H9 (cell line): ENCODE measurements at regions not wholly inside any gene's neighbourhood (a gene's known extent, or its start where the extent isn't known, plus 50 kb on each side); places are given as distances from the start of the nearest gene placed in this dataset.

Source experiments
- DNase-seq: peaks from one replicate; pipeline ENCODE4 v3.0.0-alpha.2; 2017
- H2AFZ ChIP-seq: one replicate; pipeline ENCODE4 v1.6.1; 2013; ENCODE audit warnings: mild to moderate bottlenecking, low read length, control low read depth, moderate library complexity
- H2AK5ac ChIP-seq: 2 replicates; pipeline ENCODE4 v1.6.1; 2013; ENCODE audit warnings: low read length, control low read depth, mixed read lengths; ENCODE audit not compliant: insufficient read length
- H2BK120ac ChIP-seq: one replicate; pipeline ENCODE4 v1.6.1; 2013; ENCODE audit warnings: low read depth, mild to moderate bottlenecking, low read length, control low read depth, inconsistent platforms; ENCODE audit not compliant: poor library complexity, severe bottlenecking
- H2BK12ac ChIP-seq: 2 replicates; pipeline ENCODE4 v1.6.1; 2013; ENCODE audit warnings: low read length, control low read depth, mixed read lengths, low read depth; ENCODE audit not compliant: insufficient read length
- H2BK15ac ChIP-seq: 2 replicates; pipeline ENCODE4 v1.6.1; 2013; ENCODE audit warnings: low read depth, low read length, control low read depth
- H2BK20ac ChIP-seq: one replicate; pipeline ENCODE4 v1.6.1; 2013; ENCODE audit warnings: low read depth, mild to moderate bottlenecking, low read length, control low read depth, inconsistent platforms; ENCODE audit not compliant: poor library complexity, severe bottlenecking
- H2BK5ac ChIP-seq: 2 replicates; pipeline ENCODE4 v1.6.1; 2013; ENCODE audit warnings: low read length, control low read depth, mixed read lengths; ENCODE audit not compliant: insufficient read length
- H3K14ac ChIP-seq: 2 replicates; pipeline ENCODE4 v1.6.1; 2013; ENCODE audit warnings: low read length, control low read depth; ENCODE audit not compliant: insufficient read depth
- H3K18ac ChIP-seq: 2 replicates; pipeline ENCODE4 v1.6.1; 2013; ENCODE audit warnings: low read depth, mild to moderate bottlenecking, mixed read lengths, low read length, control low read depth; ENCODE audit not compliant: insufficient read length
- H3K23ac ChIP-seq: 2 replicates; pipeline ENCODE4 v1.6.1; 2013; ENCODE audit warnings: low read length, control low read depth, mixed read lengths, low read depth; ENCODE audit not compliant: insufficient read length
- H3K23me2 ChIP-seq: 2 replicates; pipeline ENCODE4 v1.6.1; 2013; ENCODE audit warnings: low read depth, mild to moderate bottlenecking, mixed read lengths, low read length, control low read depth; ENCODE audit not compliant: insufficient read length, poor library complexity, severe bottlenecking
- H3K27ac ChIP-seq: 2 replicates; pipeline ENCODE4 v1.5.1; 2013; ENCODE audit warnings: low read length, control low read depth, mixed read lengths, low read depth; ENCODE audit not compliant: insufficient read length
- H3K27me3 ChIP-seq: 2 replicates; pipeline ENCODE4 v1.6.1; 2013; ENCODE audit warnings: low read length, control low read depth, inconsistent platforms; ENCODE audit not compliant: insufficient read depth
- H3K4ac ChIP-seq: 2 replicates; pipeline ENCODE4 v1.6.1; 2013; ENCODE audit warnings: low read depth, mild to moderate bottlenecking, control low read depth, inconsistent platforms, low read length, moderate library complexity
- H3K4me1 ChIP-seq: 2 replicates; pipeline ENCODE4 v1.6.1; 2013; ENCODE audit warnings: low read length, control low read depth, inconsistent platforms; ENCODE audit not compliant: insufficient read depth
- H3K4me2 ChIP-seq: 2 replicates; pipeline ENCODE4 v1.6.1; 2013; ENCODE audit warnings: low read length, control low read depth, mixed read lengths; ENCODE audit not compliant: insufficient read length, insufficient read depth
- H3K56ac ChIP-seq: 2 replicates; pipeline ENCODE4 v1.6.1; 2013; ENCODE audit warnings: low read depth, mild to moderate bottlenecking, mixed read lengths, low read length, control low read depth; ENCODE audit not compliant: insufficient read length
- H3K79me1 ChIP-seq: 2 replicates; pipeline ENCODE4 v1.6.1; 2013; ENCODE audit warnings: low read depth, mild to moderate bottlenecking, moderate library complexity, low read length, control low read depth, inconsistent platforms; ENCODE audit not compliant: insufficient read depth, poor library complexity, severe bottlenecking
- H3K79me2 ChIP-seq: 2 replicates; pipeline ENCODE4 v1.6.1; 2013; ENCODE audit warnings: low read length, control low read depth, inconsistent platforms; ENCODE audit not compliant: insufficient read depth
- H3K9ac ChIP-seq: 2 replicates; pipeline ENCODE4 v1.6.1; 2013; ENCODE audit warnings: low read length, control low read depth, mixed read lengths; ENCODE audit not compliant: insufficient read length; ENCODE audit errors: extremely low read depth
- H3K9me3 ChIP-seq: one replicate; pipeline ENCODE4 v1.6.1; 2013; ENCODE audit warnings: low read depth, low read length, inconsistent platforms; ENCODE audit not compliant: control insufficient read depth
- H3T11ph ChIP-seq: one replicate; pipeline ENCODE4 v1.6.1; 2013; ENCODE audit warnings: mild to moderate bottlenecking, low read length, control low read depth, inconsistent platforms
- H4K20me1 ChIP-seq: one replicate; pipeline ENCODE4 v1.6.1; 2013; ENCODE audit not compliant: control insufficient read depth, insufficient read length, insufficient read depth
- H4K5ac ChIP-seq: 2 replicates; pipeline ENCODE4 v1.6.1; 2013; ENCODE audit warnings: low read depth, mild to moderate bottlenecking, mixed read lengths, low read length, control low read depth; ENCODE audit not compliant: insufficient read length
- H4K8ac ChIP-seq: replicated peaks from 2 replicates; pipeline ENCODE4 v1.6.1; 2013; ENCODE audit warnings: low read length, control low read depth, mixed read lengths, low read depth; ENCODE audit not compliant: insufficient read length
- H4K91ac ChIP-seq: 2 replicates; pipeline ENCODE4 v1.6.1; 2013; ENCODE audit warnings: low read depth, mild to moderate bottlenecking, moderate library complexity, mixed read lengths, low read length, control low read depth; ENCODE audit not compliant: insufficient read length
- H3K27ac Mint-ChIP-seq, 3 experiments: 2 replicates in 2 of 3; 3 replicates in 1 of 3; pipeline ENCODE4 v1.8.0; 2020 to 2021; ENCODE audit warnings: mixed read lengths in 3 of 3, mild to moderate bottlenecking in 1 of 3, moderate library complexity in 1 of 3
- H3K27me3 Mint-ChIP-seq: 2 replicates; pipeline ENCODE4 v1.8.0; 2021; ENCODE audit warnings: low read depth, mild to moderate bottlenecking, moderate library complexity, mixed read lengths
- H3K36me3 Mint-ChIP-seq, 3 experiments: 2 replicates in 2 of 3; 3 replicates in 1 of 3; pipeline ENCODE4 v1.8.0; 2020 to 2021; ENCODE audit warnings: low read depth in 3 of 3, mixed read lengths in 3 of 3; ENCODE audit not compliant: insufficient read depth in 1 of 3
- H3K4me1 Mint-ChIP-seq, 2 experiments: 2 replicates each; pipeline ENCODE4 v1.8.0; 2020; ENCODE audit warnings: mixed read lengths in 2 of 2
- H3K4me3 Mint-ChIP-seq, 2 experiments: 2 replicates in 1 of 2; 3 replicates in 1 of 2; pipeline ENCODE4 v1.8.0; 2020 to 2021; ENCODE audit warnings: mild to moderate bottlenecking in 2 of 2, mixed read lengths in 2 of 2, moderate library complexity in 1 of 2
- H3K9me3 Mint-ChIP-seq, 2 experiments: 2 replicates in 1 of 2; 3 replicates in 1 of 2; pipeline ENCODE4 v1.8.0; 2020; ENCODE audit warnings: mild to moderate bottlenecking in 2 of 2, mixed read lengths in 2 of 2, moderate library complexity in 1 of 2
- CTCF ChIP-seq: fragments of 200-600 bp; sonication (generic); conservative IDR thresholded peaks from 3 replicates; pipeline ENCODE4 v1.8.0; 2021; ENCODE audit warnings: antibody characterized with exemption, mild to moderate bottlenecking
- WGBS: extraction: QIAGEN DNeasy Blood & Tissue Kit; methylation state at CpG from one replicate; pipeline ENCODE4 v1.1.7; 2013; ENCODE audit warnings: missing lambda C conversion rate, low lambda C conversion rate, mixed read lengths; ENCODE audit not compliant: insufficient read length; ENCODE audit errors: extremely low coverage; 5-methylcytosine and 5-hydroxymethylcytosine counted together

- H3K27ac ChIP-seq, result no peak overlapping the region
- H3K9me3 ChIP-seq, result no peaks in the 10 kb centered on the region
- H2BK20ac ChIP-seq, result no peak overlapping the region
- no peaks in the 10 kb centered on the region for H4K20me1 ChIP-seq
- no peak overlapping the region for H4K8ac ChIP-seq
- H3K18ac ChIP-seq, result no peak overlapping the region
- no peak overlapping the region for H3K14ac ChIP-seq
- no peaks in the 10 kb centered on the region for H3K79me1 ChIP-seq
- Mint-ChIP-seq H3K4me1 (peaks cover 7 to 11% of the 10 kb centered on the region in 2 experiments), H3K27me3 (no peaks in the 10 kb centered on the region), H3K9me3 (no peaks in the 10 kb centered on the region), H3K4me3 (no peak overlapping the region), H3K27ac (no peak overlapping the region), H3K36me3 (no peaks in the 10 kb centered on the region)
- no peak overlapping the region for H3T11ph ChIP-seq
- no peak overlapping the region for H3K9ac ChIP-seq
- no peaks in the 10 kb centered on the region for H3K23me2 ChIP-seq
- no peak overlapping the region for H2BK12ac ChIP-seq
- H2AFZ ChIP-seq, result no peak overlapping the region
- no peak overlapping the region for H3K4me2 ChIP-seq
- no peaks in the 10 kb centered on the region for H3K27me3 ChIP-seq
- H4K91ac ChIP-seq, result no peak overlapping the region
- no peak overlapping the region for H3K4ac ChIP-seq
- no peak overlapping the region for H2BK5ac ChIP-seq
- H2BK120ac ChIP-seq, result no peak overlapping the region
- H4K5ac ChIP-seq, result no peak overlapping the region
- H3K4me1 ChIP-seq, result no peaks in the 10 kb centered on the region
- no peak overlapping the region for H3K23ac ChIP-seq
- no peak overlapping the region for H2AK5ac ChIP-seq
- H2BK15ac ChIP-seq, result no peak overlapping the region
- no peak for DNase-seq
- H3K79me2 ChIP-seq, result no peaks in the 10 kb centered on the region
- no peak for TF ChIP-seq CTCF
- H3K56ac ChIP-seq, result no peak overlapping the region
- WGBS, result no CpG with 5 or more reads among the region's 4 CpGs
These were observed 907.7 kb downstream of the RAB28 start for GRCh38 chr4:12576409-12576808.
